C4-2B (cell line): ENCODE measurements at regions not wholly inside any gene's neighbourhood (a gene's known extent, or its start where the extent isn't known, plus 50 kb on each side); places are given as distances from the start of the nearest gene placed in this dataset.

Experiments used
- H3K27ac ChIP-seq: fragments of 450-650 bp; 2 replicates; pipeline ENCODE4 v1.5.1; 2017
- CTCF ChIP-seq: fragments of 450-650 bp; conservative IDR thresholded peaks from 2 replicates; pipeline ENCODE4 v1.5.1; 2017; ENCODE audit warnings: mild to moderate bottlenecking
- ZFX ChIP-seq: fragments of 450-650 bp; IDR thresholded peaks from 2 replicates; pipeline ENCODE4 v1.6.1; 2017

- no peak overlapping the region for H3K27ac ChIP-seq
- TF ChIP-seq CTCF = no peak
- no peak for TF ChIP-seq ZFX
These were observed 393.2 kb downstream of the DLEU7 start for GRCh38 chr13:50450279-50450678.

GRCh38 chr13:50451609-50452008, 391.9 kb downstream of the DLEU7 start:
- no peak overlapping the region for H3K27ac ChIP-seq
- TF ChIP-seq CTCF (no peak), ZFX (no peak)

GRCh38 chr13:50452028-50452427, 391.5 kb downstream of the DLEU7 start:
- no peak overlapping the region for H3K27ac ChIP-seq
- no peak for TF ChIP-seq ZFX
- no peak for TF ChIP-seq CTCF

GRCh38 chr13:50452756-50453155, 390.7 kb downstream of the DLEU7 start:
- no peak overlapping the region for H3K27ac ChIP-seq
- TF ChIP-seq CTCF = no peak
- TF ChIP-seq ZFX = no peak

- no peak overlapping the region for H3K27ac ChIP-seq
- TF ChIP-seq CTCF (no peak), ZFX (no peak)
These were observed 390.3 kb downstream of the DLEU7 start for GRCh38 chr13:50453188-50453587.

GRCh38 chr13:50456111-50456510, 387.4 kb downstream of the DLEU7 start:
- no peak overlapping the region for H3K27ac ChIP-seq
- TF ChIP-seq ZFX = no peak
- TF ChIP-seq CTCF = no peak

- H3K27ac ChIP-seq = no peak overlapping the region; the same call in 1 of the 2 replicates
- TF ChIP-seq CTCF = no peak
These were observed 385.8 kb downstream of the DLEU7 start for GRCh38 chr13:50457415-50458393.
